Thymus (tissue), 11 donors: ENCODE measurements at regions not wholly inside any gene's neighbourhood (a gene's known extent, or its start where the extent isn't known, plus 50 kb on each side); places are given as distances from the start of the nearest gene placed in this dataset.

Source experiments
- DNase-seq, 9 donors: peaks; one replicate each; pipeline ENCODE4 v3.0.0-alpha.2; 2013; ENCODE audit warnings: low spot score in 9 of 9, low read depth in 6 of 9, missing footprints in 1 of 9
- H3K27ac ChIP-seq, 2 donors: one replicate each; pipeline ENCODE4 v1.5.1; 2013; ENCODE audit warnings: control low read depth in 1 of 2, low read depth in 1 of 2, low read length in 1 of 2, mild to moderate bottlenecking in 1 of 2, moderate library complexity in 1 of 2
- H3K27me3 ChIP-seq, 2 donors: one replicate each; pipeline ENCODE4 v1.5.1; 2013; ENCODE audit warnings: low read length in 1 of 2; ENCODE audit not compliant: control insufficient read depth in 2 of 2, insufficient read depth in 1 of 2
- H3K36me3 ChIP-seq, 2 donors: one replicate each; pipeline ENCODE4 v1.5.1; 2013; ENCODE audit warnings: low read length in 1 of 2, mild to moderate bottlenecking in 1 of 2, moderate library complexity in 1 of 2; ENCODE audit not compliant: control insufficient read depth in 2 of 2, insufficient read depth in 2 of 2
- H3K4me1 ChIP-seq, 2 donors: one replicate each; pipeline ENCODE4 v1.5.1; 2013; ENCODE audit warnings: low read length in 2 of 2; ENCODE audit not compliant: control insufficient read depth in 2 of 2, insufficient read depth in 2 of 2
- H3K4me3 ChIP-seq, 2 donors: one replicate each; pipeline ENCODE4 v1.5.1; 2013; ENCODE audit warnings: low read length in 2 of 2, control low read depth in 1 of 2, mild to moderate bottlenecking in 1 of 2
- H3K9me3 ChIP-seq, 2 donors: one replicate each; pipeline ENCODE4 v1.5.1; 2013; ENCODE audit warnings: low read length in 1 of 2, mild to moderate bottlenecking in 1 of 2; ENCODE audit not compliant: control insufficient read depth in 2 of 2, insufficient read depth in 1 of 2
- WGBS: extraction: QIAGEN DNeasy Blood & Tissue Kit; methylation state at CpG from one replicate; pipeline ENCODE4 v1.1.7; 2013; 5-methylcytosine and 5-hydroxymethylcytosine counted together
- donor health status: healthy.

DNA sequence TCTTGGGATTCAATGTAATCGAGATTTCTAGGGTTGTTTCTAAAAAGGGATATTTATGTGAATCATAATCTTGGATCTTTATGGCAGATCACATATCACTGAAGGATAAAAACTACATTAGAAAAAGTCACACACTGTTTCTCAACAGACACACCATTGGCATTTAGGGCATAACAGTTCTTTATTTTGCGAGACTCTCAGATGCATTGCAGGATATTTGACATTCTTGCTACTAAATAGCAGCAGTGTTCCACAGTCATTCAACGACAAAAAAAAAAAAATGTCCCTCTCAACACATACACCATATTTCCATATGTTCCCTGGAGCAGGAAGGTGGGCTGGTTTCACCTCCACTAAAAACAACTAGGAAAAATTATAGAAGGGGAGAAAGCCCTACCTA is 243.4 kb upstream of the PCDH18 start:
- Histone ChIP-seq H3K36me3 (no peaks in the 10 kb centered on the region), H3K4me3 (no peak overlapping the region), H3K27me3 (no peaks in the 10 kb centered on the region), H3K4me1 (no peaks in the 10 kb centered on the region), H3K9me3 (no peaks in the 10 kb centered on the region), H3K27ac (no peak overlapping the region)
- no peak for DNase-seq
- WGBS: 91% methylated on average over 3 of the region's 3 CpGs

DNA sequence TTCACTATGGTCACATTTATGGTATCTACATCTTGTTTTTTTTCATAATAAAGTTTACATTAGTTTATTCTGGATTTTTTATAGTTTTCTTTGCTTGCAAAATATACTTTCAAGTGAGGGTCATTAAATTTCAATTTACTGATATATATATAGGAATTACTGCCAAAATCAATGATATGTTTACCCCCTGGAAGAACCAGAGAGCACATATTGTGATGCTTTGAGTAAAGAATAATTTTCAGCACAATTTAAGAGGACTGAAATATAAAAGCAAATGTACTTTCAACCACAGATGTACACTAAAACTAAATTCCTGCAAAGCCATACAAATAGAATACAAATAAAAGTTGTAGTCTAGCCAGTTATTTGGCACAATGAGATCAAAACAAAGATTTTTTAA is 242.2 kb upstream of the PCDH18 start:
- Histone ChIP-seq H3K4me3 (no peak overlapping the region), H3K27ac (no peak overlapping the region), H3K36me3 (no peaks in the 10 kb centered on the region), H3K4me1 (no peaks in the 10 kb centered on the region), H3K27me3 (no peaks in the 10 kb centered on the region), H3K9me3 (no peaks in the 10 kb centered on the region)
- no peak for DNase-seq

DNA sequence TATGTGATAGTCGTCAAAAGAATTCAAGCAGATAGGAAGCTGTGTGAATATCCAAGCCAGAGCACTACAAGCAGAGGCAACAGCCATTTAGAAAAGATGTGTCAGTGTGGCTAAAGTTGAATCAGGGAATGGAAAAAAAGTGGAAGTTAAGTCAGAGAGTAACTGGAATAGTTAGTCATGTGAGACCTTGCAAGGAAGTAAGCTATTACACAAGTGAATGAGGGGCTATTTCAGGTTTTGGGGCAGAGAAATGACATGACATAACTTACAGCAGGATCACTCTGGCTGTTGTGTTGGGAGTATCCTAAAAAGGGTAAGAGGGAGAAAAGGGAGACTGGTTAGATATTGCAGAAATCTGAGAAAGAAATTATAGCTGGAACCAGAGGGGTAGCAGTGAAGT is 236.6 kb upstream of the PCDH18 start:
- WGBS: 100% methylated on average over 1 of the region's 1 CpG
- H3K9me3 ChIP-seq: no peaks in the 10 kb centered on the region
- no peak overlapping the region for H3K4me3 ChIP-seq
- H3K27me3 ChIP-seq: no peaks in the 10 kb centered on the region
- H3K36me3 ChIP-seq: no peaks in the 10 kb centered on the region
- no peak overlapping the region for H3K27ac ChIP-seq
- no peaks in the 10 kb centered on the region for H3K4me1 ChIP-seq
- no peak for DNase-seq

DNA sequence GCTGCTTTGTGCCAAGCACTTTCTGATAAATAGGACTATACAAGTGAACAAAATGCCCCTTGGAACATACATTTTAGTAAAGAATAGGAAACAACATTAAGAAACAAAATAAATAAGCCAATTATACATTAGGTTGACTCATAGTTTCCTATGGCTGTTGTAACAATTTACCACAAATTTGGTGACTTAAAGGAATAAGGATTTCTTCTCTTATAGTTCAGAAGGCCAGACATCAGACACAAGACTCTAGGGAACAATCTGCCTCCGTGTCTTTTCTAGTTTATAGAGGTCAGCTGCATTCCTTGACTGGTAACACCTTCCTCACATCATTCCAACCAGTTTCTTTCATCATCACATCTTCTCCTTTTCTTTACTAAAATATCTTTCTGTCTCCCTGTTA is 235.9 kb upstream of the PCDH18 start:
- Histone ChIP-seq H3K27me3 (no peaks in the 10 kb centered on the region), H3K4me1 (no peaks in the 10 kb centered on the region), H3K36me3 (no peaks in the 10 kb centered on the region), H3K4me3 (no peak overlapping the region), H3K27ac (no peak overlapping the region), H3K9me3 (no peaks in the 10 kb centered on the region)
- no peak for DNase-seq
- WGBS: 88% methylated on average over 1 of the region's 1 CpG

DNA sequence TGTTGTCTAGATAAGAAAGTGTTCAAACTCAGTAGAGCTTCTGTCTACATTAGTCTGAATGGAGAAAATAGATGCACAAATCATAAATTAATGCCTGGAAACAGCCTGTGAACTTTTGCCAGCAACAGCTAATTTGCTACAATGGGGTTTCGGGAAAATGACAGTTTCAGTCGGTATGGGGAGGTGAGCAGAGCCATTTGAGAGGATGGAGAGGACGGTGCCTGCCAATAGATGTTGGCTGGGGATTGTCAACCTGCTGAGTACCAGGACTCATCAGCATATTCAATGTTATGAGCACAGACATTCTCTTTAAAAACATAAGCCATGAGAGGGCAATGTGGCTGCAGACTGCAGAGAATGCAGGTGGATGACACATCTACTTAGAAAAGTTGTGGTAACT is 230.3 kb upstream of the PCDH18 start:
- no peak for DNase-seq
- WGBS: 95% methylated on average over 3 of the region's 3 CpGs
- H3K4me3 ChIP-seq: no peak overlapping the region

DNA sequence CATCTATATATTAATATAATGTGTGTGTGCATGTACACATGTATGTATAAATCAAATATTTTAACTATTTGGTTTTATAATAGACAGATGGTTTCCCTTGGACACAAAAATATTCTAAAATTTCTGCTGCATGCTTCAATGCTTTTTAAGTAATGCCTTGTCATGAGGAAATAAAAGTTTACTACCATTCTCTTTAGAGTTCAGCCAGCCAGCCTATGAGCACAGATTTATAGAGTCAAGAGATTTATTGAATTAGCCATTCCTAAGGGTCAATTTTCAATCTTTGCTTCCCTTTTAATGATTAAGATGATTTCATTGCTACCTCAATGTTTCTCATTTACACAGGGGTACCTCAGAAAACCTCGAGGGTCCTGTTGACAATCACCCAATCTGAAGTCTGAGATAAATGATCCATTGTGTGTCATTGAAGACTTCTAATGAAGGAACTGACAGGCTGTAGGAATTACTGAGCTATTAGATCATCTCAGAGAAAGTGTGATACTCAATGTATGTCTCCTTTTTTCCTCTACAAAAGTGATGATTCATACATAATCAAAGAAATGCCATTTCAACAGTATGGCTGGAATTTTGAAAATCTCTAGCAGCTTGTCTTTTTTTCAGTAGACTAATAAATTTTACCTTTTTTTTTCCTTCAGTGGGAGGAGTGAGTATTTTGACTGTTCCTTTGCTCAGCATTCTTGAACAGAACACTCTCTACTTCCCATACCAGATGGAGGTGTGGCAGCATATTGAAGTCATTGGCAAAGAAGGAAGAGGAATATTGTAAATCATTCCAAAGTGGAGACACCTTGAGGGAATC is 222.6 kb upstream of the PCDH18 start:
- Histone ChIP-seq H3K36me3 (no peaks in the 10 kb centered on the region), H3K27me3 (no peaks in the 10 kb centered on the region), H3K4me1 (no peaks in the 10 kb centered on the region), H3K9me3 (no peaks in the 10 kb centered on the region), H3K27ac (no peak overlapping the region), H3K4me3 (no peak overlapping the region)
- WGBS: 67% methylated on average over 1 of the region's 1 CpG
- no peak for DNase-seq

More for the DNA sequence above, 230.3 kb upstream of the PCDH18 start:
- Histone ChIP-seq H3K4me1 (no peaks in the 10 kb centered on the region), H3K27ac (no peak overlapping the region), H3K9me3 (no peaks in the 10 kb centered on the region), H3K27me3 (no peaks in the 10 kb centered on the region), H3K36me3 (no peaks in the 10 kb centered on the region)

- H3K4me3 ChIP-seq: no peak overlapping the region
- DNase-seq: no peak
- no peaks in the 10 kb centered on the region for H3K9me3 ChIP-seq
- no peaks in the 10 kb centered on the region for H3K27me3 ChIP-seq
- no peaks in the 10 kb centered on the region for H3K4me1 ChIP-seq
- H3K27ac ChIP-seq: no peak overlapping the region
- H3K36me3 ChIP-seq: no peaks in the 10 kb centered on the region
Observed at GRCh38 chr4:137749466-137749865, 217.2 kb upstream of the PCDH18 start.

DNA sequence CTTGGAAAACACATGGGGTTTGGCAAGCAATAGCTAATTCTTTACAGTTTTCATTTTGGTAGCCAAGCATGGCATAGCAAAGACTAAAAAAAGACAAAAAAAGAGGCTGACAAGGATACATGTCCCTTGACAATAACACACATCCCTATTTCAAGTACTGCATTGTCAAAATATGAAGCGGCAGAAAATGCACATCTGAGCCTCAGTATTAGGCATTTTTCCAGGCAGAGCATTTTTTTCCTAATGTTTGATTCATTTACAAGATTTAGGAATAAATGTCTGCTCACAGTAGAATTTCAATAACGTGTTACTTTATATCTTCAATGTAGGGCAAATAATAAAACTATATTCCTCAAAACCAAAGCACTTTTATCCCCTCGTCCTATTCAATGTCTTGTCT is 216.3 kb upstream of the PCDH18 start:
- Histone ChIP-seq H3K36me3 (no peaks in the 10 kb centered on the region), H3K4me1 (no peaks in the 10 kb centered on the region), H3K27me3 (no peaks in the 10 kb centered on the region), H3K9me3 (no peaks in the 10 kb centered on the region), H3K4me3 (no peak overlapping the region), H3K27ac (no peak overlapping the region)
- DNase-seq: no peak
- WGBS: 86% methylated on average over 3 of the region's 3 CpGs

DNA sequence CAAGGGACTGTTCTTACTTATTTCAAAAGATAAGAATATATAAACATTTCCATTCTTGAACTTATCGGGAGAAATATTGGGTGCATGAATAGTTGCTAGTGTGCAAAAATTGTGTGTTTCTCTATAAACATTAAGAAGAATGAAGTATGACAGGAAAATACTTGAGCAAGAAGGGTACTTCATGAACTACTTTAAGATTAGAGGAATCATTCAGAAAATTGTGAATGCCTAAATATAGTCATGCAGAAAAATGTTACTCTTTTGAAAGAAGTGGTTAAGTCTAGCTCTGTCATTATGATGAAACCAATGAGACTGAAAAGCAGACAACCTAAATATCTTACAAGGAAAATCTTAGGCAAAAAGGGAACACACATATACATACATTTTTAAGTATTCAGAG is 207.8 kb upstream of the PCDH18 start:
- H3K4me1 ChIP-seq: no peaks in the 10 kb centered on the region
- no peak for DNase-seq
- no peak overlapping the region for H3K27ac ChIP-seq
- H3K36me3 ChIP-seq: no peaks in the 10 kb centered on the region
- WGBS: 98% methylated on average over 1 of the region's 1 CpG
- no peaks in the 10 kb centered on the region for H3K27me3 ChIP-seq
- H3K4me3 ChIP-seq: no peak overlapping the region
- H3K9me3 ChIP-seq: no peaks in the 10 kb centered on the region
